ENCODE measurements at regions not wholly inside any gene's neighbourhood (a gene's known extent, or its start where the extent isn't known, plus 50 kb on each side); places are given as distances from the start of the nearest gene placed in this dataset.
"Not testable (repeated sequence)": the region's sequence is repeated elsewhere in the genome, so short reads cannot be mapped to it uniquely, and the experiment has no call there.

- DNase-seq: no peak
- TF ChIP-seq GATA1 (IDR thresholded peaks at IDR 0.05; ENCODE audit: low read depth, low read length) (no peak), POLR2A (IDR thresholded peaks at IDR 0.05; ENCODE audit: low read length) (no peak)
Measured at GRCh38 chr4:29046781-29047180, 1673.4 kb upstream of the PCDH7 start.

- TF ChIP-seq GATA1 (IDR thresholded peaks at IDR 0.05; ENCODE audit: low read depth, low read length) (no peak), POLR2A (IDR thresholded peaks at IDR 0.05; ENCODE audit: low read length) (no peak)
- no peak for DNase-seq
Measured at GRCh38 chr4:29047341-29048041, 1672.7 kb upstream of the PCDH7 start.

GRCh38 chr4:29051381-29051965 is 1668.7 kb upstream of the PCDH7 start:
- TF ChIP-seq GATA1 (IDR thresholded peaks at IDR 0.05; ENCODE audit: low read depth, low read length) (no peak), POLR2A (IDR thresholded peaks at IDR 0.05; ENCODE audit: low read length) (no peak)

GRCh38 chr4:29052266-29052665 is 1667.9 kb upstream of the PCDH7 start:
- TF ChIP-seq GATA1 (IDR thresholded peaks at IDR 0.05; ENCODE audit: low read depth, low read length) (no peak), POLR2A (IDR thresholded peaks at IDR 0.05; ENCODE audit: low read length) (no peak)

More at GRCh38 chr4:29051381-29051965, 1668.7 kb upstream of the PCDH7 start:
- no peak for DNase-seq

GRCh38 chr4:29058531-29058930 is 1661.6 kb upstream of the PCDH7 start:
- DNase-seq: no peak

More at GRCh38 chr4:29052266-29052665, 1667.9 kb upstream of the PCDH7 start:
- no peak for DNase-seq

GRCh38 chr4:29066861-29067260 is 1653.3 kb upstream of the PCDH7 start:
- TF ChIP-seq POLR2A (IDR thresholded peaks at IDR 0.05; ENCODE audit: low read length) (no peak), GATA1 (IDR thresholded peaks at IDR 0.05; ENCODE audit: low read depth, low read length) (no peak)

More at GRCh38 chr4:29058531-29058930, 1661.6 kb upstream of the PCDH7 start:
- TF ChIP-seq GATA1 (IDR thresholded peaks at IDR 0.05; ENCODE audit: low read depth, low read length): no peak
- no peak for TF ChIP-seq POLR2A (IDR thresholded peaks at IDR 0.05; ENCODE audit: low read length)

GRCh38 chr4:29073571-29073970 is 1646.6 kb upstream of the PCDH7 start:
- no peak for TF ChIP-seq POLR2A (IDR thresholded peaks at IDR 0.05; ENCODE audit: low read length)
- TF ChIP-seq GATA1 (IDR thresholded peaks at IDR 0.05; ENCODE audit: low read depth, low read length): no peak
- no peak for DNase-seq

More at GRCh38 chr4:29066861-29067260, 1653.3 kb upstream of the PCDH7 start:
- no peak for DNase-seq

- DNase-seq: no peak
- TF ChIP-seq GATA1 (IDR thresholded peaks at IDR 0.05; ENCODE audit: low read depth, low read length): no peak
- no peak for TF ChIP-seq POLR2A (IDR thresholded peaks at IDR 0.05; ENCODE audit: low read length)
Measured at GRCh38 chr4:29075366-29075765, 1644.8 kb upstream of the PCDH7 start.

GRCh38 chr4:29079260-29079659 is 1640.9 kb upstream of the PCDH7 start:
- no peak for DNase-seq
- TF ChIP-seq POLR2A (IDR thresholded peaks at IDR 0.05; ENCODE audit: low read length) (no peak), GATA1 (IDR thresholded peaks at IDR 0.05; ENCODE audit: low read depth, low read length) (no peak)

- no peak for TF ChIP-seq POLR2A (IDR thresholded peaks at IDR 0.05; ENCODE audit: low read length)
- no peak for TF ChIP-seq GATA1 (IDR thresholded peaks at IDR 0.05; ENCODE audit: low read depth, low read length)
- no peak for DNase-seq
Measured at GRCh38 chr4:29081234-29081955, 1638.8 kb upstream of the PCDH7 start.

- TF ChIP-seq POLR2A (IDR thresholded peaks at IDR 0.05; ENCODE audit: low read length) (no peak), GATA1 (IDR thresholded peaks at IDR 0.05; ENCODE audit: low read depth, low read length) (no peak)
- no peak for DNase-seq
Measured at GRCh38 chr4:29082684-29083083, 1637.5 kb upstream of the PCDH7 start.

GRCh38 chr4:29085748-29086147 is 1634.4 kb upstream of the PCDH7 start:
- no peak for DNase-seq
- TF ChIP-seq GATA1 (IDR thresholded peaks at IDR 0.05; ENCODE audit: low read depth, low read length) (no peak), POLR2A (IDR thresholded peaks at IDR 0.05; ENCODE audit: low read length) (no peak)

- DNase-seq: no peak
- TF ChIP-seq GATA1 (IDR thresholded peaks at IDR 0.05; ENCODE audit: low read depth, low read length): no peak
- no peak for TF ChIP-seq POLR2A (IDR thresholded peaks at IDR 0.05; ENCODE audit: low read length)
Measured at GRCh38 chr4:29104694-29105093, 1615.5 kb upstream of the PCDH7 start.

- DNase-seq: no peak
- no peak for TF ChIP-seq POLR2A (IDR thresholded peaks at IDR 0.05; ENCODE audit: low read length)
Measured at GRCh38 chr4:29113960-29114359, 1606.2 kb upstream of the PCDH7 start.

- DNase-seq: not testable (repeated sequence)
Measured at GRCh38 chr4:29117231-29117722, 1602.9 kb upstream of the PCDH7 start.
